HEK293 (cell line): ENCODE measurements at regions not wholly inside any gene's neighbourhood (a gene's known extent, or its start where the extent isn't known, plus 50 kb on each side); places are given as distances from the start of the nearest gene placed in this dataset.

Experiments
- CTCF ChIA-PET: fragments of 350-600 bp; formaldehyde crosslinking; extraction: SDS; loops from one replicate; lab custom pipeline; 2021; ENCODE audit warnings: antibody characterized with exemption; lab: Yijun Ruan, JAX
- POLR2A ChIA-PET: fragments of 300-600 bp; formaldehyde crosslinking; extraction: SDS; loops from one replicate; lab custom pipeline; 2020; ENCODE audit warnings: antibody characterized with exemption, inconsistent platforms; lab: Yijun Ruan, JAX
- H3K27ac ChIP-seq: fragments of 200-500 bp; sonication (Bioruptor generic); 2 replicates; pipeline ENCODE4 v1.5.1; 2014; ENCODE audit warnings: low read depth, low read length, control low read depth, inconsistent platforms; ENCODE audit errors: extremely low read depth
- H3K36me3 ChIP-seq, 2 experiments: fragments of 200-500 bp in 1 of 2; sonication (Bioruptor generic) in 1 of 2; 1 replicate in 1 of 2; 2 replicates in 1 of 2; pipeline ENCODE4 v1.5.1; 2014 to 2017; ENCODE audit warnings: inconsistent platforms in 2 of 2, low read length in 2 of 2; ENCODE audit not compliant: control insufficient read depth in 2 of 2, insufficient read depth in 1 of 2
- H3K4me1 ChIP-seq: fragments of 200-500 bp; sonication (Bioruptor generic); 2 replicates; pipeline ENCODE4 v1.5.1; 2014; ENCODE audit warnings: mild to moderate bottlenecking, low read length, inconsistent platforms; ENCODE audit not compliant: control insufficient read depth, insufficient read depth
- H3K4me3 ChIP-seq: 2 replicates; pipeline ENCODE4 v1.5.1; 2011; ENCODE audit warnings: low read depth, mild to moderate bottlenecking, control low read depth, low read length, moderate library complexity
- H3K9me3 ChIP-seq: fragments of 200-500 bp; sonication (Bioruptor generic); 2 replicates; pipeline ENCODE4 v1.5.1; 2014; ENCODE audit warnings: low read depth, low read length, inconsistent platforms; ENCODE audit not compliant: control insufficient read depth, insufficient read depth
- GLI2 ChIP-seq: fragments of 450-650 bp; formaldehyde crosslinking; IDR thresholded peaks from 2 replicates; pipeline ENCODE4; 2017; ENCODE audit warnings: missing biosample characterization, missing genetic modification characterization, low read depth, borderline replicate concordance
- GLI4 ChIP-seq: fragments of 450-650 bp; formaldehyde crosslinking; IDR thresholded peaks from 2 replicates; pipeline ENCODE4 v1.5.1; 2016; ENCODE audit warnings: missing biosample characterization, missing genetic modification characterization
- HOXC10 ChIP-seq: sonication (generic); formaldehyde crosslinking; IDR thresholded peaks from 2 replicates; pipeline ENCODE4 v1.8.1; 2023; ENCODE audit warnings: mild to moderate bottlenecking, missing genetic modification reagents
- SP2 ChIP-seq: fragments of 450-650 bp; formaldehyde crosslinking; IDR thresholded peaks from 2 replicates; pipeline ENCODE4 v1.5.1; 2016; ENCODE audit warnings: missing biosample characterization, missing genetic modification characterization
- ZNF146 ChIP-seq: fragments of 450-650 bp; formaldehyde crosslinking; IDR thresholded peaks from 2 replicates; pipeline ENCODE4 v1.5.1; 2016; ENCODE audit warnings: missing biosample characterization, missing genetic modification characterization
- ZNF157 ChIP-seq: fragments of 450-650 bp; formaldehyde crosslinking; IDR thresholded peaks from 2 replicates; pipeline ENCODE4 v1.5.1; 2016; ENCODE audit warnings: missing biosample characterization, missing genetic modification characterization
- ZNF2 ChIP-seq: fragments of 450-650 bp; formaldehyde crosslinking; IDR thresholded peaks from 2 replicates; pipeline ENCODE4 v1.5.1; 2016; ENCODE audit warnings: missing biosample characterization, missing genetic modification characterization
- ZNF223 ChIP-seq: fragments of 450-650 bp; formaldehyde crosslinking; IDR thresholded peaks from 2 replicates; pipeline ENCODE4 v1.5.1; 2016; ENCODE audit warnings: missing biosample characterization, missing genetic modification characterization
- ZNF366 ChIP-seq: fragments of 450-650 bp; formaldehyde crosslinking; conservative IDR thresholded peaks from 2 replicates; pipeline ENCODE4 v1.5.1; 2016; ENCODE audit warnings: missing biosample characterization, missing genetic modification characterization
- ZNF610 ChIP-seq: fragments of 450-650 bp; formaldehyde crosslinking; IDR thresholded peaks from 2 replicates; pipeline ENCODE4 v1.5.1; 2016; ENCODE audit warnings: missing biosample characterization, missing genetic modification characterization, borderline replicate concordance
- ZNF624 ChIP-seq: fragments of 450-650 bp; formaldehyde crosslinking; IDR thresholded peaks from 2 replicates; pipeline ENCODE4 v1.5.1; 2017; ENCODE audit warnings: missing biosample characterization, missing genetic modification characterization
- ZNF768 ChIP-seq: fragments of 450-650 bp; formaldehyde crosslinking; IDR thresholded peaks from 2 replicates; pipeline ENCODE4 v1.5.1; 2018; ENCODE audit warnings: missing biosample characterization, mild to moderate bottlenecking, missing genetic modification characterization
- ZNF785 ChIP-seq: fragments of 450-650 bp; formaldehyde crosslinking; IDR thresholded peaks from 2 replicates; pipeline ENCODE4 v1.5.1; 2016; ENCODE audit warnings: missing biosample characterization, missing genetic modification characterization
- ZNF792 ChIP-seq: fragments of 450-650 bp; formaldehyde crosslinking; IDR thresholded peaks from 2 replicates; pipeline ENCODE4 v1.5.1; 2016; ENCODE audit warnings: missing biosample characterization, missing genetic modification characterization
- ZSCAN23 ChIP-seq: fragments of 450-650 bp; formaldehyde crosslinking; IDR thresholded peaks from 2 replicates; pipeline ENCODE4 v1.5.1; 2016; ENCODE audit warnings: missing biosample characterization, missing genetic modification characterization
- TF ChIP-seq, protein P1 (sequence below): IDR thresholded peaks from 2 replicates; pipeline ENCODE4 v1.6.1; 2011; ENCODE audit warnings: mild to moderate bottlenecking, low read depth, low read length, borderline replicate concordance
- TF ChIP-seq, protein P2 (sequence below): fragments of 450-650 bp; formaldehyde crosslinking; IDR thresholded peaks from 2 replicates; pipeline ENCODE4 v1.5.1; 2016; ENCODE audit warnings: missing biosample characterization, missing genetic modification characterization, borderline replicate concordance
- TF ChIP-seq, protein P3 (sequence below): fragments of 450-650 bp; formaldehyde crosslinking; IDR thresholded peaks from 2 replicates; pipeline ENCODE4 v1.5.1; 2016; ENCODE audit warnings: missing biosample characterization, missing genetic modification characterization
- TF ChIP-seq, protein P4 (sequence below): fragments of 450-650 bp; formaldehyde crosslinking; IDR thresholded peaks from 2 replicates; pipeline ENCODE4 v1.5.1; 2016; ENCODE audit warnings: missing biosample characterization, missing genetic modification characterization
- TF ChIP-seq, protein P5 (sequence below): fragments of 450-650 bp; formaldehyde crosslinking; IDR thresholded peaks from 2 replicates; pipeline ENCODE4 v1.5.1; 2016; ENCODE audit warnings: missing biosample characterization, missing genetic modification characterization
- TF ChIP-seq, protein P6 (sequence below): fragments of 450-650 bp; formaldehyde crosslinking; IDR thresholded peaks from 2 replicates; pipeline ENCODE4 v1.5.1; 2017; ENCODE audit warnings: missing biosample characterization, missing genetic modification characterization
- TF ChIP-seq, protein P7 (sequence below): fragments of 450-650 bp; formaldehyde crosslinking; IDR thresholded peaks from 2 replicates; pipeline ENCODE4 v1.5.1; 2016; ENCODE audit warnings: missing biosample characterization, missing genetic modification characterization, low read depth

DNA sequence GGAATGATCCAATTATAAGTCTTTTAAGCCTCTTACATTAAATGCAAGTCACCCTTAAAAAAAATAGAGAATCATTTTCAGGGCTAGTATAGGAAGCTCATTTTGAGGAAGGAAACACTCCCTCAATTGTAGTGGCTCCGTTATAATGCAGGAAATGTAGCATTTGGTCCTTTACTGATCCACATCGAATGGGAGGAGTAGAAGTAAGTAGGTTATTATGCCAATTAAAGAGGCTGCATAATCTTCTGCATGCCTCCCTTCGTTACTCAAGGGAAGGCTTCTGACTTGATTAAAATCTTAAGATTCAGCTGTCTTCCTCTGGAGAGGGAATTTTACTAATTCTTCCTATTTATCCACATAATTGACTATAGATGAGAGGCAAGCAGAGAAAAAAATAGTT lies 579.2 kb upstream of the COX7C start:
- H3K36me3 ChIP-seq, result no peaks in the 10 kb centered on the region
- TF ChIP-seq, protein P1, sequence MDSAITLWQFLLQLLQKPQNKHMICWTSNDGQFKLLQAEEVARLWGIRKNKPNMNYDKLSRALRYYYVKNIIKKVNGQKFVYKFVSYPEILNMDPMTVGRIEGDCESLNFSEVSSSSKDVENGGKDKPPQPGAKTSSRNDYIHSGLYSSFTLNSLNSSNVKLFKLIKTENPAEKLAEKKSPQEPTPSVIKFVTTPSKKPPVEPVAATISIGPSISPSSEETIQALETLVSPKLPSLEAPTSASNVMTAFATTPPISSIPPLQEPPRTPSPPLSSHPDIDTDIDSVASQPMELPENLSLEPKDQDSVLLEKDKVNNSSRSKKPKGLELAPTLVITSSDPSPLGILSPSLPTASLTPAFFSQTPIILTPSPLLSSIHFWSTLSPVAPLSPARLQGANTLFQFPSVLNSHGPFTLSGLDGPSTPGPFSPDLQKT, result no peak
- TF ChIP-seq, protein P2, sequence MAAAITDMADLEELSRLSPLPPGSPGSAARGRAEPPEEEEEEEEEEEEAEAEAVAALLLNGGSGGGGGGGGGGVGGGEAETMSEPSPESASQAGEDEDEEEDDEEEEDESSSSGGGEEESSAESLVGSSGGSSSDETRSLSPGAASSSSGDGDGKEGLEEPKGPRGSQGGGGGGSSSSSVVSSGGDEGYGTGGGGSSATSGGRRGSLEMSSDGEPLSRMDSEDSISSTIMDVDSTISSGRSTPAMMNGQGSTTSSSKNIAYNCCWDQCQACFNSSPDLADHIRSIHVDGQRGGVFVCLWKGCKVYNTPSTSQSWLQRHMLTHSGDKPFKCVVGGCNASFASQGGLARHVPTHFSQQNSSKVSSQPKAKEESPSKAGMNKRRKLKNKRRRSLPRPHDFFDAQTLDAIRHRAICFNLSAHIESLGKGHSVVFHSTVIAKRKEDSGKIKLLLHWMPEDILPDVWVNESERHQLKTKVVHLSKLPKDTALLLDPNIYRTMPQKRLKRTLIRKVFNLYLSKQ, result no peak
- TF ChIP-seq ZNF768 (tag by site-specific recombination), result no peak
- TF ChIP-seq ZNF624 (tag by site-specific recombination), result no peak
- TF ChIP-seq ZNF2 (tag by site-specific recombination), result no peak
- no peak overlapping the region for H3K4me3 ChIP-seq
- no peaks in the 10 kb centered on the region for H3K4me1 ChIP-seq
- no peak overlapping the region for H3K27ac ChIP-seq
- H3K9me3 ChIP-seq, result no peaks in the 10 kb centered on the region
- POLR2A ChIA-PET, result no interaction called here
- CTCF ChIA-PET, result interaction anchor here (0.7 kb wide), 1 partner anchor 522 kb away, joined by 3 read pairs; no protein-coding TSS in a partner anchor

DNA sequence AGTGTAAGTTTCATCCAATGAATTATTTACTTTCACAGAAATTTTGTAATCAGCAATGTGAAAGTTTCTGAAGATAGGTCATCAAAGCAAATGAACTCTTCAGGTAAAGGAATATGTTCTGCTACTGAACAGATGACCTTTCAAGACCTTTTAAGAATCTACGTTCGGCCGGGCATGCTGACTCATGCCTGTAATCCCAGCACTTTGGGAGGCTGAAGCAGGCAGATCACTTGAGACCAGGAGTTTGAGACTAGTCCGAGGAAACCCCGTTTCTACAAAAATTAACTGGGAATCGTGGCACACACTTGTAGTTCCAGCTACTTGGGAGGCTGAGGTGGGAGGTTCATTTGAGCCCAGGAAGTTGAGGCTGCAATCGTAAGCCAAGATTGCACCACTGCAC lies 578.4 kb upstream of the COX7C start:
- Histone ChIP-seq H3K4me3 (no peak overlapping the region), H3K27ac (no peak overlapping the region), H3K9me3 (no peaks in the 10 kb centered on the region), H3K36me3 (no peaks in the 10 kb centered on the region), H3K4me1 (no peaks in the 10 kb centered on the region)
- ChIA-PET POLR2A (no interaction called here), CTCF (no interaction called here)
- TF ChIP-seq, protein P3, sequence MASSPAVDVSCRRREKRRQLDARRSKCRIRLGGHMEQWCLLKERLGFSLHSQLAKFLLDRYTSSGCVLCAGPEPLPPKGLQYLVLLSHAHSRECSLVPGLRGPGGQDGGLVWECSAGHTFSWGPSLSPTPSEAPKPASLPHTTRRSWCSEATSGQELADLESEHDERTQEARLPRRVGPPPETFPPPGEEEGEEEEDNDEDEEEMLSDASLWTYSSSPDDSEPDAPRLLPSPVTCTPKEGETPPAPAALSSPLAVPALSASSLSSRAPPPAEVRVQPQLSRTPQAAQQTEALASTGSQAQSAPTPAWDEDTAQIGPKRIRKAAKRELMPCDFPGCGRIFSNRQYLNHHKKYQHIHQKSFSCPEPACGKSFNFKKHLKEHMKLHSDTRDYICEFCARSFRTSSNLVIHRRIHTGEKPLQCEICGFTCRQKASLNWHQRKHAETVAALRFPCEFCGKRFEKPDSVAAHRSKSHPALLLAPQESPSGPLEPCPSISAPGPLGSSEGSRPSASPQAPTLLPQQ (tag by site-specific recombination), result no peak
- TF ChIP-seq, protein P4, sequence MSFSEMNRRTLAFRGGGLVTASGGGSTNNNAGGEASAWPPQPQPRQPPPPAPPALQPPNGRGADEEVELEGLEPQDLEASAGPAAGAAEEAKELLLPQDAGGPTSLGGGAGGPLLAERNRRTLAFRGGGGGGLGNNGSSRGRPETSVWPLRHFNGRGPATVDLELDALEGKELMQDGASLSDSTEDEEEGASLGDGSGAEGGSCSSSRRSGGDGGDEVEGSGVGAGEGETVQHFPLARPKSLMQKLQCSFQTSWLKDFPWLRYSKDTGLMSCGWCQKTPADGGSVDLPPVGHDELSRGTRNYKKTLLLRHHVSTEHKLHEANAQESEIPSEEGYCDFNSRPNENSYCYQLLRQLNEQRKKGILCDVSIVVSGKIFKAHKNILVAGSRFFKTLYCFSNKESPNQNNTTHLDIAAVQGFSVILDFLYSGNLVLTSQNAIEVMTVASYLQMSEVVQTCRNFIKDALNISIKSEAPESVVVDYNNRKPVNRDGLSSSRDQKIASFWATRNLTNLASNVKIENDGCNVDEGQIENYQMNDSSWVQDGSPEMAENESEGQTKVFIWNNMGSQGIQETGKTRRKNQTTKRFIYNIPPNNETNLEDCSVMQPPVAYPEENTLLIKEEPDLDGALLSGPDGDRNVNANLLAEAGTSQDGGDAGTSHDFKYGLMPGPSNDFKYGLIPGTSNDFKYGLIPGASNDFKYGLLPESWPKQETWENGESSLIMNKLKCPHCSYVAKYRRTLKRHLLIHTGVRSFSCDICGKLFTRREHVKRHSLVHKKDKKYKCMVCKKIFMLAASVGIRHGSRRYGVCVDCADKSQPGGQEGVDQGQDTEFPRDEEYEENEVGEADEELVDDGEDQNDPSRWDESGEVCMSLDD, result no peak
- TF ChIP-seq GLI2 (tag by site-specific recombination) (no peak), ZNF146 (tag by site-specific recombination) (no peak), ZNF157 (no peak), ZSCAN23 (no peak)

DNA sequence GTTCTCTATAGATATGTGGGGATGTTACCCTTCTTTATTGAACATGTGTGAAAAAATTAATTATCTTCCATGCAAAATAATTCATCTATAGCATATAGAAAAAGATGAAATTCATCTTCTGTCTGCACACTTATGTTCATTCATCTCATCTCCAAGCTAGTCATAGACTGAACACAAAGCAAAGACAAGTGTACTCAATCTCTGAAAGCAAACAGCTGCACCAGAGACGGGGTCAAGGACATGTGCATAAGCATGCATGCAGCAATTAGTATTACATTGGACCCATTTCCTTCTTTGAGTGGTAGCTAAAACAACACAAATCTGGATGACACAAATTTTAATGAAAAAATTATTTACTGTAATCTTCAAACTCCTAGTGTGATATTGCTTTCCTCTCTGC lies 547.0 kb upstream of the COX7C start:
- H3K9me3 ChIP-seq, result no peaks in the 10 kb centered on the region
- no peak overlapping the region for H3K4me3 ChIP-seq
- no peaks in the 10 kb centered on the region for H3K36me3 ChIP-seq
- POLR2A ChIA-PET, result no interaction called here
- H3K4me1 ChIP-seq, result no peaks in the 10 kb centered on the region
- CTCF ChIA-PET, result no interaction called here
- no peak overlapping the region for H3K27ac ChIP-seq
- no peak for TF ChIP-seq ZSCAN23
- TF ChIP-seq ZNF610, result no peak
- TF ChIP-seq, protein P5, sequence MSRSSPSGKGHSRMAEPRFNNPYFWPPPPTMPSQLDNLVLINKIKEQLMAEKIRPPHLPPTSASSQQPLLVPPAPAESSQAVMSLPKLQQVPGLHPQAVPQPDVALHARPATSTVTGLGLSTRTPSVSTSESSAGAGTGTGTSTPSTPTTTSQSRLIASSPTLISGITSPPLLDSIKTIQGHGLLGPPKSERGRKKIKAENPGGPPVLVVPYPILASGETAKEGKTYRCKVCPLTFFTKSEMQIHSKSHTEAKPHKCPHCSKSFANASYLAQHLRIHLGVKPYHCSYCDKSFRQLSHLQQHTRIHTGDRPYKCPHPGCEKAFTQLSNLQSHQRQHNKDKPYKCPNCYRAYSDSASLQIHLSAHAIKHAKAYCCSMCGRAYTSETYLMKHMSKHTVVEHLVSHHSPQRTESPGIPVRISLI (tag by site-specific recombination), result no peak
- TF ChIP-seq, protein P6, sequence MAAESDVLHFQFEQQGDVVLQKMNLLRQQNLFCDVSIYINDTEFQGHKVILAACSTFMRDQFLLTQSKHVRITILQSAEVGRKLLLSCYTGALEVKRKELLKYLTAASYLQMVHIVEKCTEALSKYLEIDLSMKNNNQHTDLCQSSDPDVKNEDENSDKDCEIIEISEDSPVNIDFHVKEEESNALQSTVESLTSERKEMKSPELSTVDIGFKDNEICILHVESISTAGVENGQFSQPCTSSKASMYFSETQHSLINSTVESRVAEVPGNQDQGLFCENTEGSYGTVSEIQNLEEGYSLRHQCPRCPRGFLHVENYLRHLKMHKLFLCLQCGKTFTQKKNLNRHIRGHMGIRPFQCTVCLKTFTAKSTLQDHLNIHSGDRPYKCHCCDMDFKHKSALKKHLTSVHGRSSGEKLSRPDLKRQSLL, result no peak
- TF ChIP-seq, protein P7, sequence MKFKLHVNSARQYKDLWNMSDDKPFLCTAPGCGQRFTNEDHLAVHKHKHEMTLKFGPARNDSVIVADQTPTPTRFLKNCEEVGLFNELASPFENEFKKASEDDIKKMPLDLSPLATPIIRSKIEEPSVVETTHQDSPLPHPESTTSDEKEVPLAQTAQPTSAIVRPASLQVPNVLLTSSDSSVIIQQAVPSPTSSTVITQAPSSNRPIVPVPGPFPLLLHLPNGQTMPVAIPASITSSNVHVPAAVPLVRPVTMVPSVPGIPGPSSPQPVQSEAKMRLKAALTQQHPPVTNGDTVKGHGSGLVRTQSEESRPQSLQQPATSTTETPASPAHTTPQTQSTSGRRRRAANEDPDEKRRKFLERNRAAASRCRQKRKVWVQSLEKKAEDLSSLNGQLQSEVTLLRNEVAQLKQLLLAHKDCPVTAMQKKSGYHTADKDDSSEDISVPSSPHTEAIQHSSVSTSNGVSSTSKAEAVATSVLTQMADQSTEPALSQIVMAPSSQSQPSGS (tag by site-specific recombination), result no peak
- TF ChIP-seq SP2, result no peak
- TF ChIP-seq ZNF785 (tag by site-specific recombination), result no peak
- no peak for TF ChIP-seq GLI4 (tag by site-specific recombination)
- TF ChIP-seq ZNF366 (tag by site-specific recombination), result no peak
- no peak for TF ChIP-seq ZNF223 (tag by site-specific recombination)
- no peak for TF ChIP-seq HOXC10 (CRISPR knock-in tag)
- no peak for TF ChIP-seq ZNF792 (tag by site-specific recombination)
